C4-2B (cell line): ENCODE measurements at regions not wholly inside any gene's neighbourhood (a gene's known extent, or its start where the extent isn't known, plus 50 kb on each side); places are given as distances from the start of the nearest gene placed in this dataset.

ENCODE experiments used
- ZFX ChIP-seq: fragments of 450-650 bp; IDR thresholded peaks from 2 replicates; pipeline ENCODE4 v1.6.1; 2017
- TF ChIP-seq, protein P1 (sequence below): fragments of 450-650 bp; conservative IDR thresholded peaks from 2 replicates; pipeline ENCODE4 v1.5.1; 2017; ENCODE audit warnings: mild to moderate bottlenecking

GRCh38 chr18:7470503-7470902, 96.6 kb upstream of the PTPRM start:
- TF ChIP-seq, protein P1, sequence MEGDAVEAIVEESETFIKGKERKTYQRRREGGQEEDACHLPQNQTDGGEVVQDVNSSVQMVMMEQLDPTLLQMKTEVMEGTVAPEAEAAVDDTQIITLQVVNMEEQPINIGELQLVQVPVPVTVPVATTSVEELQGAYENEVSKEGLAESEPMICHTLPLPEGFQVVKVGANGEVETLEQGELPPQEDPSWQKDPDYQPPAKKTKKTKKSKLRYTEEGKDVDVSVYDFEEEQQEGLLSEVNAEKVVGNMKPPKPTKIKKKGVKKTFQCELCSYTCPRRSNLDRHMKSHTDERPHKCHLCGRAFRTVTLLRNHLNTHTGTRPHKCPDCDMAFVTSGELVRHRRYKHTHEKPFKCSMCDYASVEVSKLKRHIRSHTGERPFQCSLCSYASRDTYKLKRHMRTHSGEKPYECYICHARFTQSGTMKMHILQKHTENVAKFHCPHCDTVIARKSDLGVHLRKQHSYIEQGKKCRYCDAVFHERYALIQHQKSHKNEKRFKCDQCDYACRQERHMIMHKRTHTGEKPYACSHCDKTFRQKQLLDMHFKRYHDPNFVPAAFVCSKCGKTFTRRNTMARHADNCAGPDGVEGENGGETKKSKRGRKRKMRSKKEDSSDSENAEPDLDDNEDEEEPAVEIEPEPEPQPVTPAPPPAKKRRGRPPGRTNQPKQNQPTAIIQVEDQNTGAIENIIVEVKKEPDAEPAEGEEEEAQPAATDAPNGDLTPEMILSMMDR = no peak
- TF ChIP-seq ZFX = no peak
